T-helper 1 cell treated with Interleukin-12 subunit alpha and Interleukin-12 subunit beta and Interleukin-4 antibody, amounts not matched to agents 30 ng/mL and 1 ng/mL, for 36 hours (primary cell): ENCODE measurements at regions not wholly inside any gene's neighbourhood (a gene's known extent, or its start where the extent isn't known, plus 50 kb on each side); places are given as distances from the start of the nearest gene placed in this dataset.
"Not testable (repeated sequence)": the region's sequence is repeated elsewhere in the genome, so short reads cannot be mapped to it uniquely, and the experiment has no call there.

ENCODE experiments used
- intact Hi-C: fragments of 100-400 bp; cut with micrococcal nuclease; formaldehyde crosslinking; loops from one replicate; pipeline ENCODE4 v1.15.1; 2024

DNA sequence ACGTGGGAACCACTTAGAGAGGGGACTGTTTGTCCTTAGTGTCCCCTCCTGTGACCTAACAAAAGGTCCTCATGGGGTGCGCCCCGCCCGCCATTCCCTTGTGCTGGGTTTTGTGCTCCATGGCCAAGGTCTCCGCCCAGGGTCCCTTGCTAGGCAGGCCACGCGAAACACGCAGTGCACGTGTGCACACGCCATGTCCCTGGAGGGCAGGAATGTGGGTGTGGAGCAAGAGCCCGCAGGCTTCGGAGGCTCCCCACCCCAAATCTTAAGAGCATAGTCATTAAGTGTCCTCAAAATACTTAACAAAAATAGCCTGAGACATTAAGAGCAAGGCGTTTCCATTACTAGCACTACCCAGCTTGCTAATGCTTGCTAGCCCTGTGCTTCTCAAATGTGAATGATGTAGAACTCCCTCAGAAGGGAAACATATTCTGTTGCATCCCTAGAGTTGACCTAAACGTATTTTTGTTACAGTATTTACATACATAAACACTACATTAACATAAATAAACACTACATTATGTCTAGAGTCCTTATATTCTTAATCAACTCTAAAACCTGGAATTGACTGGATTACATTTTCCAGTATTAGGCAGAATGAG is 117.6 kb upstream of the APCDD1 start:
- intact Hi-C loops = no loop called here

DNA sequence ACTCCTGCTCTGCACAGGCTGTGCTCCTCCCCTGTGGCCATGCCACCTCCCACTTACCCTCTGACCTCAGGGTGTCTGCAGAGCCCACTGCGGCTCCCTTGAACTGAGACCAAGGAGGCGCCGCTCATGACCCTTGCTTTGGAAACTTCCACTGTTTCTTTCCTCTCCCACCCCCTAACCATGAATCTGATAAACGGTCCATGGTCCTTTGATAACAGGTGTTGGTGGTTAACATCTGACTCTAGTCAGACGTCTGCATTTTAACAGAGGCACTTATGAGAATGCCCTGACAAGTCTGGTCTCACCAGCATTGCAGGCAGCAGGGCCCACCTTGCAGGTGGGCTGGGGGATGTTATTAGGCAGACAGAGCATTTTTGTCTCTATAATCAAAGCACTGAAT is 113.6 kb upstream of the APCDD1 start:
- intact Hi-C loops = no loop called here

DNA sequence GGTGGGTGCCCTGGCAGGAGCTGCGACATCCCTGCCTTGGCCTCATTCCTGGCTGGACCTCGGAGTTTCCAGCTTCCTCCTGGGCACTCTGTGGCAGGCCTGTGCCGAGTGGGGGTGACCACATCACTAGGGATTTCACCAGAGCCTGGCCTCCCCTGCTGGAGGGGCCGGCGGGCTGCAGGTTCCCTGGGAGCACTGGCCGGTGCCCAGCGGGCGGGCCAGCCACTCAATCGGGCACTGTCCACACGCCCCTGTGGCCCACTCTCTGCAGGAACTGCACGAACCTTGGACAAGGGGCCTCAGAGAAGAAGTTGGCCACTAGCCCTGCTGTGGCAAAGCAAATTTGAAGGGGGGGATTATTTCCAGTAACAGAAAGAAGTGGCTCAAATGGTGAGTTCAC is 110.7 kb upstream of the APCDD1 start:
- intact Hi-C loops = no loop called here

- intact Hi-C loops = no loop called here
Measured at GRCh38 chr18:10346749-10347415, 107.6 kb upstream of the APCDD1 start.

DNA sequence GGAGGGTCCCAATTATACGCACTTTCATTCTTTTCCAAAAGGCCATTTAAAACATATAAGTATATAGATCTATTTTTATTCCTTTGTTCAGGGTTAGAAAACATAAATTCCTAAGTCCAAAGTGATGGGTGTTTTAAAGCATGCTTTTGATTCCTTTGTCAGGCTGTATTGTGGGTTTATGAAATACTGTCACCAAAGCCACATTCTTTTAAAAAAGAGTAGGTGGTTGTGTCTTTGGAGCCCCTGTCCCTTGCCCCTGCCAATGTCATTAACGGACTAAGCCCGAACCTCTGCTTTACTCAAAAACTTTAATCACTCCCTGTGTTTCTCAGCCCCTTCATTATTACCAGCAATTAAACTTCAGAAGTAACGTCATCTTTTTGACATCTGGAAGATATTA is 104.9 kb upstream of the APCDD1 start:
- intact Hi-C loops = no loop called here

GRCh38 chr18:10350661-10351060 is 103.8 kb upstream of the APCDD1 start:
- intact Hi-C loops = no loop called here

DNA sequence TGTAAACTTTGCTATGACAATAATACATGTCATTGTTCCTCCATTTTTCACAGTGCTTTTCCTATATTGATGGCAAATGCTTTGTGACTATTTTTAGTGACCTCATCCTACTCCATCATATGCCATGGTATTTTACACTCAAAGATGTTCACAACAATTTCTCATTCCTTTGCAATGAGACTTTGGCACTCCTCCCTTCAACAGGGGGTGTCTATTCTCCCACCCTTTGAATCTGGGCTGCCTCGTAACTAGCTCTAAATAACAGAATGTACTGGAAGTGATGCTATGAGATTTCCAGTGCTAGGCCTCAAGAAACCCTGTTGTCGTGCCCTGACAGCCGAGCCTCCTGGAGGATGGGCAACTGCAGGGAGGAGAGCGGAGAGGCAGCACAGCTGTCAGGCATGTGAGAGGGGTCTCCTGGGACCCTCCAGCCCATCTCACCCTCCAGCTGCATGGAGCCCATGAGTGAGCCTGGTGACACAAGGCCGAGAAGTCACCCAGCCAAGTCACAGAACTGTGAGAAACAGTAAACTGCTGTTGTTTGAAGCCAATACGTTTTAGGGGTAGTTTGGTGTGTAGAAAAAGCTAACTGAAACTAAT is 103.1 kb upstream of the APCDD1 start:
- intact Hi-C loops = no loop called here

DNA sequence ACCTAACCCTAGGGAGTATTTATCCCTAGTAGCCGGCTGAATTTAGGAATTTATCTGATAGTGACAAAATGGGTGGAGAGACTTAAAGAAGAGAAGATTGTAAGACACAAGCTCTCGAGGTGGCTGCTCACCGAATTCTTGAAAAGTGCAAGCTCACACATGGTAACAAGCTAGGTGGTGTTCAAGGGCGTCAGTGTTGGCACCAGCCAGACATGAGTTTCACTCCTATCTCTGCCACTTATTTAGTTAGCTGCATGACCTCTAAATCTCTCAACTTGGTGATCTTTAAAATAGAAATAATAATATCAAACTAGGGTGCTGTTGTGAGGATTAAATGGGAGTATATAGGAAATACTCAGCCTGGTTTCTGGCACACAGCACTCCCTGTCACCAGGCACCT is 102.6 kb upstream of the APCDD1 start:
- intact Hi-C loops = no loop called here

GRCh38 chr18:10352671-10353070 is 101.8 kb upstream of the APCDD1 start:
- intact Hi-C loops = no loop called here

- intact Hi-C loops = no loop called here
Measured at GRCh38 chr18:10353791-10354190, 100.6 kb upstream of the APCDD1 start.

GRCh38 chr18:10354241-10354811 is 100.1 kb upstream of the APCDD1 start:
- intact Hi-C loops = no loop called here

DNA sequence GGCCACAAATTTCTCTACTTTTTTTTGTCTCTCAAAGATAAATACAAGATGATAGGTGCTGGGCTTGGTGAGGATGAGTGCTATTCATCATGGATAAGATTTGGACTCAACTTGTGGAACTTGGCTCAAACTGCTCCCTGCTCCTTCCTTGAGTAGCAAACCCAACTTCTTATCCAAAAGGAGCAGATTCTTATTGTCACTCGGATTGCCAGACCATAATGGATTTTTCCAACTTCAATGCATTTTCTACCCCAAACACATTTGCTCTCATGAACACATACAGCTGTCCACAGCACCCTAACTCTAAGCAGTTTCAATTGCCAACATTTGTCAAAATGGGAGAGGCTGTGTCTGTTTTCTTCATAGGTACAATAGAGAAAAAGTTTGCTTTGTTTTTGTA is 99.5 kb upstream of the APCDD1 start:
- intact Hi-C loops = no loop called here

GRCh38 chr18:10356999-10357398 is 97.4 kb upstream of the APCDD1 start:
- intact Hi-C loops = not testable (repeated sequence)

GRCh38 chr18:10361660-10362059 is 92.8 kb upstream of the APCDD1 start:
- intact Hi-C loops = no loop called here

DNA sequence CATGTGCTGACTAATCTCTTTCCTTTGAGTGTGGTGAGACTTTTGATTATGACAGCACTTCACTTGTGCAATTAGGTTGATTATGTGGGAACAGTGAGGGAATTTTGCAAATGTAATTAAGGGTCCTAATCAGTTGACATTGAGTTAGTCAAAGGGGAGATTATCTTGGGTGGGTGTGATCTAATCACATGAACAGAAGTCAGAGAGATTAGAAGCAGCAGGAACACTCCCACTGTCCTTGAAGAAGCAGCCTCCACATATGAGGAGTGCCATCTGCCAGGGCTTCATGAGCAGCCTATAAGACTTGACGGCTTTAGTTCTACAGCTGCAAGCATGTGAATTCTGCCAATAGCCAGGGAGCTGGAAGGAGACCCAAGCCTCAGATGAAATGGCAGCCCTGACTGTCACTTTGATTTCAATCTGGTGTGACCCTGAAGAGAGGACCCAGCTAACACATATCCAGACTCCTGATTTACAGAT is 89.4 kb upstream of the APCDD1 start:
- intact Hi-C loops = no loop called here

- intact Hi-C loops = no loop called here
Measured at GRCh38 chr18:10365901-10366300, 88.5 kb upstream of the APCDD1 start.

- intact Hi-C loops = no loop called here
Measured at GRCh38 chr18:10367836-10368235, 86.6 kb upstream of the APCDD1 start.

DNA sequence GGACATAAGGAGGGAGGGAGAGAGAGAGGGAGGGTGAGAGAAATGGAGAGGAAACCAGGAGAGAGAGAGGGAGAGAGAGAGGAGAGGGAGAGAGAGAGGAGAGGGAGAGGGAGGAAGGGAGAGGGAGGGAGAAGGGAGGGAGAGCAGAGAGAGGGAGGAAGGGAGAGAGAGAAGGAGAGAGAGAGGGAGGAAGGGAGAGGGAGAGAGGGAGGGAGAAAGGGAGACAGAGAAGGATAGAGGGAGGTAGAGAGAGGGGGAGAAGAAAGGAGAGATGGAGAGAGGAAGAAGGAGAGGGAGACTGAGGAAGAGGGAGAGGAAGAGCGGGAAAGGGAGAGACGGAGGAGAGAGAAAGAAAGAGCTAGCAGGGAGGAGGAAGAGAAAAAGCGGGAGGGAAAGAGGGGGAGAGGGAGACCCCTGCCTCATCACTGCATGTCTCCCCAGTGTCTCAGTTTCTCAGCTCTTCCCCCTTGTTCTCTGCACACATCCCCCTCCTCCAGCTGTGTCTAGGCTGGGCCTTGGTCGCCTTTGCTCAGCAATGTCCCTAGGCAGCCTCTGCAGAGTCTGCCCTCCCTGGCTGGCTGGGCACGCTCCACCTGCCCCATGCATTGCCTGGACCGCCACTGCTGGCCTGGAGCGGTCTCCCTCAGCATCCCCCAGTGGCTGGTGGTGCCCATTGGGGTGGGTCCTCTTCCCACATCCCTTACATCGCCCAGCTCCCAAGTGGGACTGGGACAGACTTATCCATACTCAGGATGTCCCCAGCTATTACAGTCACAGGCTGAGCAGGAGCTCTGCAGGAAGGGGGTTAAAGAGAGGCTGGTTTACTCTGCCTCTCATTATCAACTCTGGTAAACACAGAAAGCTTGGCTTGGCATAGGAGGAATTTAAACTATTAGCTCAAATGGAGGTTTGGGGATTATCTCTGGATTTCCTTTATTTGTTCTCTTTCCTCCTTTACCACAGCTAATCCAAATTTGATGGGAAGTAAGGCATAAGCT is 85.7 kb upstream of the APCDD1 start:
- intact Hi-C loops = no loop called here

DNA sequence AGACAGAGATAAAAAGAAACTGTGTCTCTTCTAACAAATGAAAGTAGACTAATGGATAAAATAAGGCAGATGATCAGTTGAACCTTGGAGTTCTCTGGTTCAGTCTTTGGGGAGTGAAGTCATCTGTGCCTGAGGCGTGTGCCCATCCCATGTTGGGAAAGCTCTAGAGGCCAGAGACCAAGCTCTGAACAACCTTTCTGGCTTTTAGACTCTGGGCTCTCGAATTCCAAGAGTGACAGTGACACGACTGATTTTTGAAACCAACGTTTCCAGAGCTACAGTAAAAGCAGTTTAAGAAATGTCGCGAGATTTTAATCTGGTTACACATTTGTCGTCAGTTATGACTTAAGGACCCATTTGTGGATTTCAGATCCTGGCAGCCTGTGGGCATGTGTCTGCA is 83.7 kb upstream of the APCDD1 start:
- intact Hi-C loops = no loop called here

DNA sequence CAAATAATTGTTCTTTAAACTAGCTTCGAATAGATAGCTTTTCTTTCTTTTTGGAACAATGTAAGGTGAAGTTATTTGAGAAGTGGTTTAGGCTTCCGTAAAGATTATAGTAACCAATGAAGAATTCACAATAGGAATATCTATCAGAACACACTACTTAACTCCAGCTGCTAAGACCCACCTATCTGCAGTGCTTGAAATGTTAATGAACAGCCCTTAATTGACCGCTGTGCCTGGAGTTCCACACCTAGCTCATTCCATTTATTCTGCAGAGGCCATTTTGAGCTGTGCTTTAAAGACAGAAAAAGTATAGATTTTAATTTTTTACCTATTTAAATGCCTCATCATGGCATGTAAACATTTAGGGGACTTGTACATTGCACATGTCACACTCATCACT is 83.3 kb upstream of the APCDD1 start:
- intact Hi-C loops = no loop called here

DNA sequence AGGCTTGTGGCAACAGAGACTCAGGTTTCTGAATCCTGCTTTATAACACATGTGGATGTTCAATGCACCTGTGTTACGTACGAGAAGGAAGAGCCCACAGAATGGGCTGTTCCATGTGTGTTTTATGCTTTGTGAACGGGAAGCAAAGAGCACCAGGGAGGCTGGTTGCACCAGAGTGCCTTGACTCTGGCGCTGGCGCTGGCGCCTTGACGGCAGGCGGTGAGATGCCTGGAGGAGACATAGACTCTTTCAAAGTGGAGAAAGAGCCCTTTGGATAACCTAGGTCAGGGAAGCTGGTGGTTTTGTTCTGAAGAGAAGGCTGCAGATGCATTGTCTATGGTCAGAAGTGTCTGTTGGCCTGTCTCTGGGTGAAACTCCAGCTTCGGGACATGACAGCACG is 80.2 kb upstream of the APCDD1 start:
- intact Hi-C loops = no loop called here
